Left ventricle myocardium inferior (tissue), 1 donor: ENCODE measurements at regions not wholly inside any gene's neighbourhood (a gene's known extent, or its start where the extent isn't known, plus 50 kb on each side); places are given as distances from the start of the nearest gene placed in this dataset.

Source experiments
- DNase-seq: peaks from one replicate; pipeline ENCODE4 v3.0.0-alpha.2; 2020
- H3K27ac ChIP-seq: fragments of 200-600 bp; replicated peaks from 2 replicates; pipeline ENCODE4 v1.8.0; 2021
- H3K27me3 ChIP-seq: fragments of 200-600 bp; 2 replicates; pipeline ENCODE4 v1.8.0; 2021; ENCODE audit warnings: low read depth
- H3K36me3 ChIP-seq: fragments of 200-600 bp; 2 replicates; pipeline ENCODE4 v1.8.0; 2021
- H3K4me1 ChIP-seq: fragments of 200-600 bp; 2 replicates; pipeline ENCODE4 v1.8.0; 2021
- H3K4me3 ChIP-seq: fragments of 200-600 bp; 2 replicates; pipeline ENCODE4 v1.8.0; 2021; ENCODE audit warnings: mild to moderate bottlenecking, moderate library complexity
- H3K9me3 ChIP-seq: fragments of 200-600 bp; replicated peaks from 2 replicates; pipeline ENCODE4 v1.8.0; 2021
- CTCF ChIP-seq: fragments of 200-600 bp; IDR thresholded peaks from 2 replicates; pipeline ENCODE4 v1.8.0; 2021; ENCODE audit warnings: antibody characterized with exemption, mild to moderate bottlenecking, borderline replicate concordance
- intact Hi-C: fragments of 100-400 bp; cut with micrococcal nuclease; formaldehyde crosslinking; loops from one replicate; pipeline ENCODE4 v1.11.0; 2022
- donor health status: DM: no; HTN: yes; CAD: no; lungs with severe emphysema.

GRCh38 chr22:46055181-46055875 lies 78.4 kb upstream of the WNT7B start:
- intact Hi-C loops: no loop called here
- Histone ChIP-seq H3K9me3 (no peaks in the 10 kb centered on the region), H3K4me3 (peak overlapping the region; percentile 84), H3K36me3 (no peaks in the 10 kb centered on the region), H3K27me3 (no peaks in the 10 kb centered on the region), H3K4me1 (peaks cover 99% of the 10 kb centered on the region), H3K27ac (peak overlapping the region; percentile 100)
- no peak for TF ChIP-seq CTCF
- peak; percentile 63 for DNase-seq

- Histone ChIP-seq H3K27ac (peak overlapping the region; percentile 100), H3K9me3 (no peaks in the 10 kb centered on the region), H3K36me3 (no peaks in the 10 kb centered on the region), H3K27me3 (no peaks in the 10 kb centered on the region), H3K4me3 (peak overlapping the region; percentile 84), H3K4me1 (peaks cover 99% of the 10 kb centered on the region)
- intact Hi-C loops: no loop called here
- DNase-seq: peak; percentile 38
- TF ChIP-seq CTCF: no peak
Measured at GRCh38 chr22:46055911-46056545, 79.1 kb upstream of the WNT7B start.

DNA sequence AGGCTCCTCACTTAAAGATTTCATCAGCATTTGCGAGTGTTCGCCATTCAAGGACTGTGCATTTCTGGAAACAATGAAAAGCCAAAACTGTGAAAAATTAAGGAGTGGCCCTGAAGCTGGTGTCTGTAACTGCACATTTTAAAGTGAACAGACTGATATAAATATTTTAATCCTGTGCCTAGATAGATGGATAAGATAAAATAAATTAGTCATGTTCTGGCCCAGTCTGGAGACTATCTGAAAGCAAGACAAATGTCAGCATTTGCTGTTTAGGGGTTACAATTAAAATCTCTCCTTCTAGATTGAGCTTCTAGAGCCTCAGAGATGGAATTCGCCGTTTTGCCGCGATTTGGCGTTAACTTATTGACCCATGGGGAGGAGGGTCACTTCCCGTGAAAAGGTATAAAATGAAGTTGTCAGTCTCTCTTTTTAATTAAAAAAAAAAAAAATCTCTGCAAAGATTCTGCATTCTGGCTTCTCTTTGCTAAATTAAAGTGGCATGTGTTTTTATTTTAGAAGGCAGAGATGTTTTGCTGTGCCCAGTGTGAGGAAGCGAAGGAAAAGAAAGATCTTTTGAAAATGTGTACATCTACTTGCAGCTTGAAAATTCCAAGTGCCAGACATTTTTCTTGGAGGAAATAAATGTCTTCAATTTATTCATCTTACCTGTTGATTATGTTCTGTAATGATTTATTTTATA lies 79.7 kb upstream of the WNT7B start:
- no peak for DNase-seq
- H3K36me3 ChIP-seq: no peaks in the 10 kb centered on the region
- H3K9me3 ChIP-seq: no peaks in the 10 kb centered on the region
- H3K4me3 ChIP-seq: peak overlapping the region; percentile 84
- H3K27ac ChIP-seq: peak overlapping the region; percentile 100
- H3K4me1 ChIP-seq: peaks cover 94% of the 10 kb centered on the region
- no peaks in the 10 kb centered on the region for H3K27me3 ChIP-seq
- intact Hi-C loops: no loop called here
- TF ChIP-seq CTCF: no peak

DNA sequence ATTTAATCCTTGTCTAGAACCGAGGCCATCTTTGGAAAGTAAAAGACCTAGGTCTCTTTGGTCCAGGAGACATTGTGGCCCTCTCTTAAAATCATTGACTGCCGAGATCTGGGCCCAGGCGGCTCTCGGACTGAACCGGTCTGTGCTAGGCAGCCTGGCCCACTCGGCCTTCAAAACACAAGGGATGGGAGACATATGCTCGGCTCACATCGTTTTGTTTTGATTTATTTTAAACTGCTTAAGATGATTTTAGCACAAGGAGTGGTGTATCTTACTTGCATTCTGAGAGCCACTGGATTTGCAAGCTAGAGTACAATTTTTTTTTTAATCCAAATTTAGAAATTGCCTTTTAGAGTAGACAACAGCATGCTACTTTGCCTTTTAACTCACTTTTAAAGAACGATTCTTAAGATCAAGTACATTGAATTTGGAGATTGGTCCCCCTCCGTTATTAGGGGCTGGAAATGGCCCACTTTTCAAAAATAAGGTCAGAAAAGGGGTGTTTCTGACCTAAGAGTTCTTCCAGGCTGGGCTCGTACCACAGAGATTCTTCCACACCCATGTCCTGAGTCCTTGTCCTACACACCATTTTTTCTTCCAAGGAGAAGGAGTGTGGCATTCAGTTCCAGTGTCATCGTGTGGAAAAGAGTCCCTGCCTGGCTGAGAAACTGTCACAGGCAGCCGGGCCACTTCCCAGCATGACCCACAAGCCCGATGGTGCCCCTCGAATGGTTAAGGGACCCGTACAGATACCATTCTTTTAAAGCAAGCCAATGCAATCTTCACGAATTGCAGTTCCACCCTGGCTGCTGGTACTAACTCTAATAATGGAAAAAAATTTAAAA lies 80.5 kb upstream of the WNT7B start:
- TF ChIP-seq CTCF: no peak
- Histone ChIP-seq H3K36me3 (no peaks in the 10 kb centered on the region), H3K4me3 (peak overlapping the region; percentile 84), H3K27ac (peak overlapping the region; percentile 100), H3K27me3 (no peaks in the 10 kb centered on the region), H3K4me1 (peaks cover 94% of the 10 kb centered on the region), H3K9me3 (no peaks in the 10 kb centered on the region)
- DNase-seq: peak; percentile 27
- intact Hi-C loops: no loop called here

DNA sequence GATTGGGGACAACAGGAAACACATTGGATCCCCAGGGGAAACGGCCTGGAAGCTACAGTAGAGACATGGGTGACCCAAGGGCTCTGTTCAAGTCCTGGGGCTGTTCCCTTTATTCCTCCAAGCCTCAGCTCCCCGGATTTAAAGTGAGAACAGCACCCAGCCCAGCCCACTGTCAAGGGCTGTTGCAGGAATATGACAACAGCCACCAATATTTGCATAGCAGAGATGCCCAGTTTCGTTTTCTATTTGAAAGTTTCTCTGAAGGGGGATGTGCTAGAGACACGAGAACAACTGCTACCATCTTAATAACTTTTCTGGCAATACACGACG lies 81.1 kb upstream of the WNT7B start:
- peak; percentile 44 for DNase-seq
- no peak for TF ChIP-seq CTCF
- H3K4me3 ChIP-seq: peak overlapping the region; percentile 84
- H3K4me1 ChIP-seq: peaks cover 94% of the 10 kb centered on the region
- no peaks in the 10 kb centered on the region for H3K27me3 ChIP-seq
- peak overlapping the region; percentile 100 for H3K27ac ChIP-seq
- H3K9me3 ChIP-seq: no peaks in the 10 kb centered on the region
- no peaks in the 10 kb centered on the region for H3K36me3 ChIP-seq
- intact Hi-C loops: no loop called here
